ENCODE measurements at regions not wholly inside any gene's neighbourhood (a gene's known extent, or its start where the extent isn't known, plus 50 kb on each side); places are given as distances from the start of the nearest gene placed in this dataset.

DNA sequence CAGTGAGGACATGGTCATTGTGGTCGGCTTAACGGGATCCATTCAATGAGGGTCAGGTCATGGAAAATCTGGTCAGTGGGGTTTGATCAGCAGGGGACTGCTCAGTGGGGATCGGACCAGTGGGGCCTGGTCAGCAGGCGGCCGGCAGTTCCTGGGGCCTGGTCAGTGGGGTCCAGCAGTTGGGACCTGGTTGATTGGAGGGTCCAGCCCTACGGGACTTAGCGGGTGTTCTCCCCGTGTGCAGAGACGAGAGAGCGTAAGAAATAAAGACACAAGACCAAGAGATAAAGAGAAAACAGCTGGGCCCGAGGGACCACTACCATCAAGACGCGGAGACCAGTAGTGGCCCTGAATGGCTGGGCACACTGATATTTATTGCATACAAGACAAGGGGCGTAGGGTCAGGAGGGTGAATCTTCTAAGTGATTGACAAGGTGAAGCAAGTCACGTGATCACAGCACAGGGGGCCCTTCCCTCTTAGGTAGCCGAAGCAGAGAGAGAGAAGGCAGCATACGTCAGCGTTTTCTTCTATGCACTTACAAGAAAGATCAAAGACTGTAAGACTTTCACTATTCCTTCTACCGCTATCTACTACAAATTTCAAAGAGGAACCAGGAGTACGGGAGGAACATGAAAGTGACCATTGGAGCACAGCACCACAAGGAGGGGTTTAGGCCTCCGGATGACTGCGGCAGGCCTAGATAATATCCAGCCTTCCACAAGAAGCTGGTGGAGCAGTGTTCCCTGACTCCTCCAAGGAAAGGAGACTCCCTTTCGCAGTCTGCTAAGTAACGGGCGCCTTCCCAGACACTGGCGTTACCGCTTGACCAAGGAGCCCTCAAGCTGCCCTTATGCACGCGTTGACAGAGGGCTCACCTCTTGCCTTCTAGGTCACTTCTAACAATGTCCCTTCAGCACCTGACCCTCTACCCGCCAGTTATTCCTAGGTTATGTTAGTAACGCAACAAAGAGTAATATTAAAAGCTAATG is 62.1 kb upstream of the TPM4 start:
- no peaks in the 10 kb centered on the region for H3K9me3 ChIP-seq
- H3K27ac ChIP-seq, result no peak overlapping the region
- ChIA-PET POLR2A (no interaction called here), CTCF (interaction anchor here (0.7 kb wide), 1 partner anchor 114 kb away, joined by 4 read pairs; no protein-coding TSS in a partner anchor)
- H3K4me1 ChIP-seq, result no peaks in the 10 kb centered on the region
- H3K4me2 ChIP-seq, result no peak overlapping the region
- ATAC-seq (no peak), FAIRE-seq (no peak), DNase-seq (ENCODE audit: low read depth in 1 of 2, low spot score in 1 of 2) (no peak)
- WGBS (ENCODE audit: missing lambda C conversion rate), result 89% methylated on average over 30 of the region's 31 CpGs
- no peak for TF ChIP-seq NFE2L2 (conservative IDR thresholded peaks at IDR 0.05; ENCODE audit: low read length)
- no peak for TF ChIP-seq SREBF2 (IDR thresholded peaks at IDR 0.05)
- no peak for TF ChIP-seq POLR2A (IDR thresholded peaks at IDR 0.05; ENCODE audit: low read length)
- no peak for TF ChIP-seq ZC3H11A (IDR thresholded peaks at IDR 0.05)
- no peak for TF ChIP-seq CHD4 (IDR thresholded peaks at IDR 0.05; ENCODE audit: borderline replicate concordance)
- no peak for TF ChIP-seq JUN (IDR thresholded peaks at IDR 0.05)
- TF ChIP-seq RARB (CRISPR knock-in tag; IDR thresholded peaks at IDR 0.05), result no peak
- H3K4me3 ChIP-seq, result no peak overlapping the region

DNA sequence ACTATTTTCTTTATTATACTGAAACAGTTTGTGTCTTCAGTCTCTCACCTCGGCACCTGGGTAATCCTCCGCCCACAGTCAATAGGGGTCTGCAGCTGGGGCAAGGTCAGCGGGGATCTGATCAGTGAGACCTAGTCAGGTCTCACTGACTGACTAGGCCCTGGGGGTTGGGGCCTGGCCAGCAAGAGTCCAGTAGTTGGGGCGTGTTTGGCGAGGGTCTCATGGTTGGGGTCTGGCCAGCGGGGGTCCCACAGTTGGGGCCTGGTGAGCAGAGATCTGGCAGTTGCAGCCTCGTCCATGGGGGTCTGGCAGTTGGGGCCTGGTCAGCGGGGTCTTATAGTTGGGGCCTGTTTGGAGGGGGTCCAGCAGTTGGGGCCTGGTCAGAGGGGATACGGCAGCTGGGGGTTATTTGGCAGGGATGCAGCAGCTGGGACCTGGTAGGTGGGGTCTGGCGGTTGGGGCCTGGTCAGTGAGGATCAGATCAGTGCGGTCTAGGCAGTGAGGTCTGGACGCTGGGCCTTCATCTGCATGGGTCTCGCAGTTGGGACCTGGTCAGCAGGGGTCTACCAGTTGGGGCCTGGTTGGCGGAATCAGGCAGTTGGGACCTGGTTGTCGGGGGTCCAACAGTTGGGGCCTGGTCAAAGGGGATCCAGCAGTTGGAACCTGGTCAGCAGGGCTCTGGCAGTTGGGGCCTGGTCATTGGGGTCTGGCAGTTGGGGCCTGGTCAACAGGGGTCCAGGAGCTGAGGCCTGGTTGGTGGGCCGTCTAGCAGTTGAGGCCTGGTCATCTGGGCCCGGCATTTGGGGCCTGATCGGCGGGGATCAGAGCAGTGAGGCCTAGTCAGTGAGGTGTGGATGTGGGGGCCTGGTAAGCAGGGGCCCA is 61.1 kb upstream of the TPM4 start:
- no peaks in the 10 kb centered on the region for H3K9me3 ChIP-seq
- ATAC-seq, result no peak
- ChIA-PET POLR2A (no interaction called here), CTCF (no interaction called here)
- no peak for DNase-seq (ENCODE audit: low read depth in 1 of 2, low spot score in 1 of 2)
- H3K4me1 ChIP-seq, result no peaks in the 10 kb centered on the region
- TF ChIP-seq CHD2 (IDR thresholded peaks at IDR 0.05; ENCODE audit: low read length, partially characterized antibody), result no peak
- TF ChIP-seq CHD4 (IDR thresholded peaks at IDR 0.05; ENCODE audit: borderline replicate concordance), result no peak
- no peak for TF ChIP-seq POLR2AphosphoS2 (conservative IDR thresholded peaks at IDR 0.05; ENCODE audit: low read length)
- TF ChIP-seq USF2 (IDR thresholded peaks at IDR 0.05), result no peak
- TF ChIP-seq HES2 (IDR thresholded peaks at IDR 0.05), result no peak
- H3K4me2 ChIP-seq, result no peak overlapping the region
- H3K27ac ChIP-seq, result no peak overlapping the region
- 92% methylated on average over 8 of the region's 19 CpGs for WGBS (ENCODE audit: missing lambda C conversion rate)
- no peak overlapping the region for H3K4me3 ChIP-seq
- FAIRE-seq, result no peak

GRCh38 chr19:16015805-16016173 is 60.5 kb upstream of the TPM4 start:
- WGBS (ENCODE audit: missing lambda C conversion rate), result 40% methylated on average over 1 of the region's 3 CpGs
- H3K27ac ChIP-seq, result no peak overlapping the region
- TF ChIP-seq ESRRA (IDR thresholded peaks at IDR 0.05; ENCODE audit: borderline replicate concordance, low read length) (no peak), GATA3 (IDR thresholded peaks at IDR 0.05; ENCODE audit: borderline replicate concordance) (no peak), ATOH8 (CRISPR knock-in tag; IDR thresholded peaks at IDR 0.05; ENCODE audit: low read depth) (no peak), SREBF2 (IDR thresholded peaks at IDR 0.05) (no peak), HES2 (IDR thresholded peaks at IDR 0.05) (no peak), KDM5A (IDR thresholded peaks at IDR 0.05) (no peak), ZNF302 (CRISPR knock-in tag; IDR thresholded peaks at IDR 0.05) (no peak), JUN (IDR thresholded peaks at IDR 0.05) (no peak), FOXS1 (CRISPR knock-in tag; IDR thresholded peaks at IDR 0.05) (no peak), HOXB5 (CRISPR knock-in tag; IDR thresholded peaks at IDR 0.05) (no peak), E2F6 (IDR thresholded peaks at IDR 0.05; ENCODE audit: borderline replicate concordance, low read depth) (no peak), CEBPB (IDR thresholded peaks at IDR 0.05) (no peak), HDAC2 (IDR thresholded peaks at IDR 0.05) (no peak), MAFK (IDR thresholded peaks at IDR 0.05; ENCODE audit: partially characterized antibody) (no peak), USF2 (IDR thresholded peaks at IDR 0.05) (no peak)
- TF ChIP-seq, protein P1, sequence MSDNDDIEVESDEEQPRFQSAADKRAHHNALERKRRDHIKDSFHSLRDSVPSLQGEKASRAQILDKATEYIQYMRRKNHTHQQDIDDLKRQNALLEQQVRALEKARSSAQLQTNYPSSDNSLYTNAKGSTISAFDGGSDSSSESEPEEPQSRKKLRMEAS (IDR thresholded peaks at IDR 0.05), result no peak
- no peak overlapping the region for H3K4me3 ChIP-seq
- no peak for DNase-seq (ENCODE audit: low read depth in 1 of 2, low spot score in 1 of 2)
- POLR2A ChIA-PET, result no interaction called here
- no peak for FAIRE-seq
- no peak overlapping the region for H3K4me2 ChIP-seq
- ATAC-seq, result no peak
- H3K4me1 ChIP-seq, result no peaks in the 10 kb centered on the region
- CTCF ChIA-PET, result interaction anchor here (0.6 to 0.7 kb wide), 2 partner anchors 386 to 405 kb away, joined by 3 read pairs; no protein-coding TSS in a partner anchor
- H3K9me3 ChIP-seq, result no peaks in the 10 kb centered on the region

All from A549 (cell line).